IPS-20b (cell line): ENCODE measurements at regions not wholly inside any gene's neighbourhood (a gene's known extent, or its start where the extent isn't known, plus 50 kb on each side); places are given as distances from the start of the nearest gene placed in this dataset.
"Not testable (repeated sequence)": the region's sequence is repeated elsewhere in the genome, so short reads cannot be mapped to it uniquely, and the experiment has no call there.

Experiments
- H3K27ac ChIP-seq: one replicate; pipeline ENCODE4 v1.5.1; 2013; ENCODE audit warnings: low read length
- H3K27me3 ChIP-seq: 2 replicates; pipeline ENCODE4 v1.6.1; 2013; ENCODE audit warnings: mild to moderate bottlenecking, low read length, inconsistent platforms; ENCODE audit not compliant: insufficient read depth
- H3K36me3 ChIP-seq: 2 replicates; pipeline ENCODE4 v1.6.1; 2013; ENCODE audit warnings: low read depth, mild to moderate bottlenecking, inconsistent platforms, low read length, moderate library complexity; ENCODE audit not compliant: insufficient read depth
- H3K4me1 ChIP-seq: 2 replicates; pipeline ENCODE4 v1.6.1; 2013; ENCODE audit warnings: mild to moderate bottlenecking, control low read depth, inconsistent platforms, low read length, moderate library complexity; ENCODE audit not compliant: insufficient read depth
- H3K4me3 ChIP-seq: 2 replicates; pipeline ENCODE4 v1.5.1; 2013; ENCODE audit warnings: mild to moderate bottlenecking, low read length, inconsistent platforms
- H3K9ac ChIP-seq: 2 replicates; pipeline ENCODE4 v1.6.1; 2013; ENCODE audit warnings: low read depth, mild to moderate bottlenecking, inconsistent platforms, low read length, moderate library complexity
- H3K9me3 ChIP-seq: 2 replicates; pipeline ENCODE4 v1.6.1; 2013; ENCODE audit warnings: mild to moderate bottlenecking, low read depth, low read length, inconsistent platforms; ENCODE audit not compliant: insufficient read depth

DNA sequence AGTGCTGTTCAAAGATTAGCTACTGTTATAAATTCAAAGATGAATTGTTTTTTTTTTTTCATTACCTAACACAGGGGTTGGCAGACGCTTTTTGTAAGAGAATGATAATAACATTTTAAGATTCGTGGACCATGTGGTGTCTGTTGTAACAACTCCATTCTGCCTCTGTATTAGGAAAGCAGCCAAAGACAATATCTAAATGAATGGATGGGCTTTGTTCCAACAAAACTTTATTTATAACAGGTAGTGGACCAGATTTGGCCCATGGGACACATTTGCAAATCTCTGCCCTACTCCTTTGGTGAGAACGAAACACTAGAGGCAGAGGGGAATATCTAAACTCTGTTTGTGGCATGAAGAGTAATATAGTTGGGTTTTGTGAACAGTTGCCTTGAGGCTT lies 83.6 kb upstream of the BLID start:
- H3K27ac ChIP-seq = no peak overlapping the region

GRCh38 chr11:122198291-122198983 lies 82.4 kb upstream of the BLID start:
- Histone ChIP-seq H3K27ac (no peak overlapping the region), H3K4me3 (no peak overlapping the region), H3K27me3 (peaks cover 3% of the 10 kb centered on the region), H3K9me3 (no peaks in the 10 kb centered on the region), H3K9ac (no peak overlapping the region), H3K4me1 (no peaks in the 10 kb centered on the region), H3K36me3 (no peaks in the 10 kb centered on the region)

More for the DNA sequence above, 83.6 kb upstream of the BLID start:
- Histone ChIP-seq H3K4me1 (no peaks in the 10 kb centered on the region), H3K27me3 (peaks cover 3% of the 10 kb centered on the region), H3K36me3 (no peaks in the 10 kb centered on the region), H3K9me3 (no peaks in the 10 kb centered on the region), H3K9ac (no peak overlapping the region), H3K4me3 (no peak overlapping the region)

- Histone ChIP-seq H3K9ac (no peak overlapping the region), H3K4me3 (no peak overlapping the region), H3K36me3 (no peaks in the 10 kb centered on the region), H3K27me3 (peaks cover 3% of the 10 kb centered on the region), H3K27ac (no peak overlapping the region), H3K9me3 (no peaks in the 10 kb centered on the region), H3K4me1 (no peaks in the 10 kb centered on the region)
Measured at GRCh38 chr11:122197066-122197987, 81.3 kb upstream of the BLID start.

DNA sequence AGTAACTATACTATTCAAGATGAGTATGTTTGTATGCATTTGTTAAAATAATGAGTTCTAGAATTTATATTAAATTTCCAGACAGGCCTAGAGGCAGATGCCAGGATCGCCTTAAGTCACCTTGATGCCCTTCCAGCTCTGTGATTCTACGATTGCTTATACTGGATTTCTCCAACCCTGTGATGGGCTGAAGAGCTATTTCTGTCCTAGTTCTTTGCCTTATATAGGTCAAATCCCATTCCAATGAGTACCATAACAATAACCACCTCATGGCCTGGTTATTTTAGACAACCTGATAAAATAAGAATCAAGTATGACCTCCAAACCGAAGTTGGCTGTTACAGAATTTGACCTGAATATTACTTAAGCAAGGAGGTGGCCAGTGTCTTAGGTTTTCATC lies 79.8 kb upstream of the BLID start:
- Histone ChIP-seq H3K27ac (no peak overlapping the region), H3K9ac (no peak overlapping the region), H3K4me3 (no peak overlapping the region), H3K9me3 (no peaks in the 10 kb centered on the region), H3K27me3 (no peaks in the 10 kb centered on the region), H3K4me1 (no peaks in the 10 kb centered on the region), H3K36me3 (no peaks in the 10 kb centered on the region)

DNA sequence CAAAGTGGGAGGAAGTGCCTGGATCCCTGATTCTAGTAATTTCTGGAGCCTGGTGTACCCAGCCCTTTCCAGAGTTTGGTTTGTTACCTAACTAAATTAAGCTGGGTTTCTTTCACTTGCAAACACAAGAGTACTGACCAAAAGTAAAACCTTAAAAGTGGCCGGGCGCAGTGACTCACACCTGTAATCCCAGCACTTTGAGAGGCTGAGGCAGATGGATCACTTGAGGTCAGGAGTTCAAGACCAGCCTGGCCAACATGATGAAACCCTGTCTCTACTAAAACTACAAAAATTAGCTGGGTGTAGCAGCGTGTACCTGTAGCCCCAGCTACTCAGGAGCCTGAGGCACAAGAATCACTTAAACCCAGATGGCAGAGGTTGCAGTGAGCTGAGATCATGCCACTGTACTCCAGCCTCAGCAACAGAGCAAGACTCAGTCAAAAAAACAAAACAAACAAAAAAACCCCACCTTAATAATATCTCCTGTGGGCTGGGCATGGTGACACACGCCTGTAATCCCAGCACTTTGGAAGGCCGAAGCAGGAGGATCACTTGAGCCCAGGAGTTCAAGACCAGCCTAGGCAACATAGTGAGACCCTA lies 78.0 kb upstream of the BLID start:
- H3K4me1 ChIP-seq, H3K9me3 ChIP-seq, H3K27me3 ChIP-seq, H3K36me3 ChIP-seq, H3K9ac ChIP-seq, H3K4me3 ChIP-seq, H3K27ac ChIP-seq: not testable (repeated sequence)

- Histone ChIP-seq H3K4me1 (no peaks in the 10 kb centered on the region), H3K9ac (no peak overlapping the region), H3K9me3 (no peaks in the 10 kb centered on the region), H3K36me3 (no peaks in the 10 kb centered on the region), H3K4me3 (no peak overlapping the region), H3K27ac (no peak overlapping the region), H3K27me3 (no peaks in the 10 kb centered on the region)
Measured at GRCh38 chr11:122193457-122193856, 77.4 kb upstream of the BLID start.

GRCh38 chr11:122192634-122193255 lies 76.7 kb upstream of the BLID start:
- Histone ChIP-seq H3K27ac (no peak overlapping the region), H3K4me3 (no peak overlapping the region), H3K4me1 (no peaks in the 10 kb centered on the region), H3K9ac (no peak overlapping the region), H3K27me3 (no peaks in the 10 kb centered on the region), H3K36me3 (no peaks in the 10 kb centered on the region), H3K9me3 (no peaks in the 10 kb centered on the region)

DNA sequence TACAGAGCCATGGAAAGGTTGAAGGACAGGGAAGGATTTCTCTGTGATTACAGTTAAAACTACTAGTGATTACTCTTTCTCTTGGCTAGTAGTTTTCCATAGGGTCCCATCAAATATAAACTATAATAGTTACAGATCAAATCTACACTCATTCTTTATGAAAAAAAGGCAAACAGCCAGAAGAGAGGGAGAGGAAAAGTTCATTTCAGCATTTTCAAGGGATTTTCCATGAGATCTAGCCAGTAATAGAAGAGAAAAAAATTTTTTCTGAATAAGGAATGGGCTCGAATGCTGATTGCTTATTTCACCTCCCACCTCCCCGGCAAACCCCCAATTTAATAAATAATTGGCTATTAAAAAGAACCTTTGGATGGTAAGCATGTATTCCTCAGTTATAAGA lies 74.8 kb upstream of the BLID start:
- no peaks in the 10 kb centered on the region for H3K9me3 ChIP-seq
- H3K27me3 ChIP-seq = no peaks in the 10 kb centered on the region

DNA sequence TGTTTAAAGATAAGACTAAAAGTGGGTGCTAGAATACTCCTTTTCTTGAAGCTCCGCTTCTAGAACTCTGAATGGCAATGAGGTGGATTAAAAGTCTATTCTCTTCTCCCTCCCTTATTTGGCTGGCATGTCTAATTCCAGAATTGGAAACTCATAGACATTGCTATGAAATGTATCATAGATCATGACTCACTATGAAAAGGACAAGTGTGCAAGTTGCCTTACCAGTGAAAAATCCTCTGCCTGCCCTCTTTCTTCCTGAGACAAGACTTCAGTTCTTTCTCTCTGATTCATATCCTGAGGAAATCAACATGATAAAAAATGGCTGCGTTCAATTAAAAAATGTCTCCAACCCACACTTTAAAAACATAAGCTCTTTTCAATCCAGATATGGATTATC lies 73.2 kb upstream of the BLID start:
- H3K27ac ChIP-seq = no peak overlapping the region
- no peaks in the 10 kb centered on the region for H3K9me3 ChIP-seq
- H3K27me3 ChIP-seq = no peaks in the 10 kb centered on the region
- H3K36me3 ChIP-seq = no peaks in the 10 kb centered on the region
- no peak overlapping the region for H3K9ac ChIP-seq
- no peak overlapping the region for H3K4me3 ChIP-seq
- no peaks in the 10 kb centered on the region for H3K4me1 ChIP-seq

More for the DNA sequence above, 74.8 kb upstream of the BLID start:
- Histone ChIP-seq H3K4me1 (no peaks in the 10 kb centered on the region), H3K36me3 (no peaks in the 10 kb centered on the region), H3K27ac (no peak overlapping the region), H3K4me3 (no peak overlapping the region), H3K9ac (no peak overlapping the region)

DNA sequence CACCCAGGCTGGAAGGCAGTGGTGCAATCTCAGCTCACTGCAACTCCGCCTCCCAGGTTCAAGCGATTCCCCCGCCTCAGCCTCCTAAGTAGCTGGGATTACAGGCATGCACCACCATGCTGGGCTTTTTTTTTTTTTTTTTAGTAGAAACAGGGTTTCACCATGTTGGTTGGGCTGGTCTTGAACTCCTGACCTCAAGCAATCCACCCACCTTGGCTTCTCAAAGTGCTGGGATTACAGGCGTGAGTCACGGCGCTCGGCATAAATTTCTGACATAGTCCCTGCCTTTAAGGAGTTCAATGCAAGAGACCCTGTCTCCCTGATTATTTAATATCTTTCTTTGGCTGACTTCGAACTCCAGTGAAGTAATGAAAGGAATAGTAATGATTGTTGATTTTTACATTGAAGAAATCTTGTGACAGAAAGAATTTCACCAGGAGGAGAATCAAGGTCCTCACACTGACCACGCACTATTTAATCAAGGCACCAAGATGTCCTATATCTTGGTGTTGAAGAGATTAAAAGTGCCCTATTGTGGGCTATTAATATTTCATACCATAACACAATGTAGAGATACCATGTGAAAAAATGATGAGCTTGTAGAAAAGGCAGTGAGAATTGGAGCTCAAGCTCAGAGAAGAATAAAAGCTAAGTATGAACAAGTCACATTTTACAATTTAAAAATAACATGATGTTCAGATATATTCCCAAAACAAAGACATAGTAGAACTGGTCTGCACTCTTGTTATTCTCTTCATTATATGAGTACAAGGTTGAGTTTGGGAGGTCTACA lies 71.6 kb upstream of the BLID start:
- no peak overlapping the region for H3K4me3 ChIP-seq
- H3K9ac ChIP-seq = no peak overlapping the region
- no peaks in the 10 kb centered on the region for H3K27me3 ChIP-seq
- no peaks in the 10 kb centered on the region for H3K4me1 ChIP-seq
- no peak overlapping the region for H3K27ac ChIP-seq
- no peaks in the 10 kb centered on the region for H3K9me3 ChIP-seq
- no peaks in the 10 kb centered on the region for H3K36me3 ChIP-seq

DNA sequence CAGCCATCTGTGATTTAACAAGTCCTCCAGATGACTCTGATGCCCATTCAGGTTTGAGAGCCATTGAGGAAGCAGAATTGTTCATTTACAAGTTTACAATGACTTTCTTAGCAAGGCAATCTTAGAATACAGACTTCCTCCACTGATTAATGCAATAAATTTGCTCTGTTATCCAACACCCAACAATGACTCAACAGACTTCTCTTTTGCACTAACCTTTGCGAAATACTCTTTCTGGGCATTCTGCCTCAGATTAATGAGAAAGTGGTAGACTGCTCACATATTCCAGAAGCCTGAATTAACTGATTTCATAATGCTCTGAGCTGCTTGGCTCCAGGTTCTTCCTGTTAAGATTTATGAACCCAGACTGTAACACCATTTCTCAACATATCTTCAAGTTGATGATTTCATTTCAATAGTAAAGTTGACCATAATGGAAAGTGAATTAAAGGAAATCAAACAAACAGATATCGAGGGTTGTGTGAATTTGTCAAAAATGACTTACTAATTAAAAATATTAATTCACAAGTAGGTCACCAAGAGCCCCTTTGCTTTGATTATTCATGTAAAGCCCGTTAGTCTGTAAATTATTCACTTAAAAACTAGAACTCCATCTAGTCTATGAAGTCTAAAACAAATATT lies 70.5 kb upstream of the BLID start:
- Histone ChIP-seq H3K27ac (no peak overlapping the region), H3K4me3 (no peak overlapping the region), H3K9ac (no peak overlapping the region), H3K36me3 (no peaks in the 10 kb centered on the region), H3K9me3 (no peaks in the 10 kb centered on the region), H3K4me1 (no peaks in the 10 kb centered on the region), H3K27me3 (no peaks in the 10 kb centered on the region)
